ENCODE measurements at regions not wholly inside any gene's neighbourhood (a gene's known extent, or its start where the extent isn't known, plus 50 kb on each side); places are given as distances from the start of the nearest gene placed in this dataset.
"Not testable (repeated sequence)": the region's sequence is repeated elsewhere in the genome, so short reads cannot be mapped to it uniquely, and the experiment has no call there.

GRCh38 chr4:52377563-52377962, 281.5 kb downstream of the USP46 start:
- Histone ChIP-seq H3K9me3 (no peaks in the 10 kb centered on the region), H3K4me3 (ENCODE audit: low read depth, low read length) (no peak overlapping the region), H3K27me3 (no peaks in the 10 kb centered on the region), H3K4me1 (no peaks in the 10 kb centered on the region), H3K36me3 (no peaks in the 10 kb centered on the region)
- no peak for TF ChIP-seq CTCF (IDR thresholded peaks at IDR 0.05; ENCODE audit: low read depth, low read length)
- DNase-seq = no peak

- no peaks in the 10 kb centered on the region for H3K36me3 ChIP-seq
Measured at GRCh38 chr4:52407545-52407944, 251.6 kb downstream of the USP46 start.

GRCh38 chr4:52408032-52408431, 251.1 kb downstream of the USP46 start:
- Histone ChIP-seq H3K27me3 (no peaks in the 10 kb centered on the region), H3K9me3 (no peaks in the 10 kb centered on the region), H3K4me1 (no peaks in the 10 kb centered on the region), H3K4me3 (ENCODE audit: low read depth, low read length) (no peak overlapping the region), H3K36me3 (no peaks in the 10 kb centered on the region)
- TF ChIP-seq CTCF (IDR thresholded peaks at IDR 0.05; ENCODE audit: low read depth, low read length) = no peak
- DNase-seq = no peak

More at GRCh38 chr4:52407545-52407944, 251.6 kb downstream of the USP46 start:
- Histone ChIP-seq H3K27me3 (no peaks in the 10 kb centered on the region), H3K9me3 (no peaks in the 10 kb centered on the region), H3K4me3 (ENCODE audit: low read depth, low read length) (no peak overlapping the region), H3K4me1 (no peaks in the 10 kb centered on the region)
- no peak for DNase-seq
- no peak for TF ChIP-seq CTCF (IDR thresholded peaks at IDR 0.05; ENCODE audit: low read depth, low read length)

- DNase-seq = no peak
- no peak for TF ChIP-seq CTCF (IDR thresholded peaks at IDR 0.05; ENCODE audit: low read depth, low read length)
- no peak overlapping the region for H3K4me3 ChIP-seq (ENCODE audit: low read depth, low read length)
- H3K27me3 ChIP-seq = no peaks in the 10 kb centered on the region
- no peaks in the 10 kb centered on the region for H3K9me3 ChIP-seq
- no peaks in the 10 kb centered on the region for H3K4me1 ChIP-seq
- no peaks in the 10 kb centered on the region for H3K36me3 ChIP-seq
Measured at GRCh38 chr4:52408471-52408870, 250.6 kb downstream of the USP46 start.

GRCh38 chr4:52409766-52410165, 249.3 kb downstream of the USP46 start:
- not testable (repeated sequence) for H3K9me3 ChIP-seq; H3K36me3 ChIP-seq; DNase-seq; H3K4me1 ChIP-seq; H3K27me3 ChIP-seq; H3K4me3 ChIP-seq (ENCODE audit: low read depth, low read length)

- H3K36me3 ChIP-seq = no peaks in the 10 kb centered on the region
- TF ChIP-seq CTCF (IDR thresholded peaks at IDR 0.05; ENCODE audit: low read depth, low read length) = no peak
- no peak for DNase-seq
- H3K4me3 ChIP-seq (ENCODE audit: low read depth, low read length) = no peak overlapping the region
- H3K4me1 ChIP-seq = no peaks in the 10 kb centered on the region
- no peaks in the 10 kb centered on the region for H3K27me3 ChIP-seq
- H3K9me3 ChIP-seq = no peaks in the 10 kb centered on the region
Measured at GRCh38 chr4:52410971-52411370, 248.1 kb downstream of the USP46 start.

- H3K4me1 ChIP-seq = no peaks in the 10 kb centered on the region
- H3K27me3 ChIP-seq = no peaks in the 10 kb centered on the region
- no peaks in the 10 kb centered on the region for H3K9me3 ChIP-seq
- no peak overlapping the region for H3K4me3 ChIP-seq (ENCODE audit: low read depth, low read length)
- no peak for DNase-seq
- H3K36me3 ChIP-seq = no peaks in the 10 kb centered on the region
- TF ChIP-seq CTCF (IDR thresholded peaks at IDR 0.05; ENCODE audit: low read depth, low read length) = no peak
Measured at GRCh38 chr4:52420330-52420729, 238.8 kb downstream of the USP46 start.
